Mesendoderm (in vitro differentiated cells): ENCODE measurements at regions not wholly inside any gene's neighbourhood (a gene's known extent, or its start where the extent isn't known, plus 50 kb on each side); places are given as distances from the start of the nearest gene placed in this dataset.

Experiments used
- DNase-seq: peaks from one replicate; pipeline ENCODE4 v3.0.0; 2013
- H2AK5ac ChIP-seq: 2 replicates; pipeline ENCODE4 v1.6.1; 2013; ENCODE audit warnings: low read length, inconsistent platforms
- H2BK120ac ChIP-seq: 2 replicates; pipeline ENCODE4 v1.6.1; 2013; ENCODE audit warnings: low read depth, mild to moderate bottlenecking, low read length, moderate library complexity, mixed read lengths
- H2BK15ac ChIP-seq: replicated peaks from 2 replicates; pipeline ENCODE4 v1.6.1; 2013; ENCODE audit warnings: low read depth, mild to moderate bottlenecking, moderate library complexity
- H2BK5ac ChIP-seq: 2 replicates; pipeline ENCODE4 v1.6.1; 2013; ENCODE audit warnings: low read length, inconsistent platforms
- H3K18ac ChIP-seq: 2 replicates; pipeline ENCODE4 v1.6.1; 2013; ENCODE audit warnings: mild to moderate bottlenecking, low read length, mixed read lengths
- H3K23ac ChIP-seq: one replicate; pipeline ENCODE4 v1.6.1; 2013; ENCODE audit warnings: low read length
- H3K27ac ChIP-seq: 2 replicates; pipeline ENCODE4 v1.5.1; 2013; ENCODE audit warnings: low read depth, mild to moderate bottlenecking, inconsistent platforms, low read length, moderate library complexity
- H3K27me3 ChIP-seq: 2 replicates; pipeline ENCODE4 v1.6.1; 2013; ENCODE audit warnings: low read length, control low read depth, mild to moderate bottlenecking, inconsistent platforms; ENCODE audit not compliant: insufficient read depth, poor library complexity
- H3K36me3 ChIP-seq: 2 replicates; pipeline ENCODE4 v1.6.1; 2013; ENCODE audit warnings: low read length, inconsistent platforms; ENCODE audit not compliant: control insufficient read depth, insufficient read depth
- H3K4ac ChIP-seq: one replicate; pipeline ENCODE4 v1.6.1; 2013; ENCODE audit warnings: low read depth, mild to moderate bottlenecking, low read length, moderate library complexity
- H3K4me1 ChIP-seq: 2 replicates; pipeline ENCODE4 v1.6.1; 2013; ENCODE audit warnings: low read depth, low read length, inconsistent platforms; ENCODE audit not compliant: control insufficient read depth
- H3K4me2 ChIP-seq: 2 replicates; pipeline ENCODE4 v1.6.1; 2013; ENCODE audit warnings: low read length
- H3K4me3 ChIP-seq: 2 replicates; pipeline ENCODE4 v1.5.1; 2013; ENCODE audit warnings: mild to moderate bottlenecking, low read length
- H3K56ac ChIP-seq: one replicate; pipeline ENCODE4 v1.6.1; 2013; ENCODE audit warnings: low read length
- H3K79me1 ChIP-seq: 2 replicates; pipeline ENCODE4 v1.6.1; 2013; ENCODE audit warnings: low read length, inconsistent platforms
- H3K79me2 ChIP-seq: 2 replicates; pipeline ENCODE4 v1.6.1; 2013; ENCODE audit warnings: mild to moderate bottlenecking, low read length; ENCODE audit not compliant: control insufficient read depth, insufficient read depth
- H3K9ac ChIP-seq: 2 replicates; pipeline ENCODE4 v1.6.1; 2013; ENCODE audit warnings: low read length, inconsistent platforms
- H4K5ac ChIP-seq: one replicate; pipeline ENCODE4 v1.6.1; 2013; ENCODE audit warnings: low read length
- H4K8ac ChIP-seq: one replicate; pipeline ENCODE4 v1.6.1; 2013; ENCODE audit warnings: low read depth, mild to moderate bottlenecking, control low read depth, low read length, moderate library complexity
- WGBS: extraction: QIAGEN DNeasy Blood & Tissue Kit; methylation state at CpG from one replicate; pipeline ENCODE4 v1.1.7; 2013; ENCODE audit warnings: low lambda C conversion rate, missing lambda C conversion rate; ENCODE audit not compliant: insufficient coverage; ENCODE audit errors: extremely low coverage; 5-methylcytosine and 5-hydroxymethylcytosine counted together

DNA sequence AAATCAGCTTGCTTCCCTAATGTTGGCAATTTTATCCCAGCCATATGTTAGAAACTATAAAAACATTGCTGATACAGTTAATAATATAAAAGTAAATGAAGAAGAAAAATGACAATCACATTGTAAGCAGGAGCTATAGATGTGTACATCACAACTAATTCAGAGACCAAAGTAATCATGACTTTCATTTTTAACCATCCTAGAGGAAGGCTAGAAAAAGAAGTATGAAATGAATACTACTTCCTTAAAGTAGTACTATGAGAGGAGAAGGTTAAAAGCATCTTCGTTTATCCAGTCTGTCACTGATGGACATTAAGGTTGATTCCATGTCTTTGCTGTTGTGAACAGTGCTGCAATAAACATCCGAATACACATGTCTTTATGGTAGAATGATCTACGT is 135.5 kb downstream of the IRS2 start:
- no peaks in the 10 kb centered on the region for H3K79me1 ChIP-seq
- H2BK120ac ChIP-seq, result no peak overlapping the region
- no peak for DNase-seq
- H2BK5ac ChIP-seq, result no peak overlapping the region
- H2BK15ac ChIP-seq, result no peak overlapping the region
- WGBS, result no CpG with 5 or more reads among the region's 3 CpGs
- H3K9ac ChIP-seq, result no peak overlapping the region
- H3K27ac ChIP-seq, result no peak overlapping the region
- H3K4me1 ChIP-seq, result no peaks in the 10 kb centered on the region
- no peak overlapping the region for H3K18ac ChIP-seq
- H3K23ac ChIP-seq, result no peak overlapping the region
- no peak overlapping the region for H4K5ac ChIP-seq
- H3K4me2 ChIP-seq, result no peak overlapping the region
- H3K56ac ChIP-seq, result no peak overlapping the region
- no peak overlapping the region for H4K8ac ChIP-seq
- H2AK5ac ChIP-seq, result no peak overlapping the region
- no peaks in the 10 kb centered on the region for H3K27me3 ChIP-seq
- H3K4me3 ChIP-seq, result no peak overlapping the region
- no peaks in the 10 kb centered on the region for H3K79me2 ChIP-seq
- H3K4ac ChIP-seq, result no peak overlapping the region
- H3K36me3 ChIP-seq, result no peaks in the 10 kb centered on the region

- H3K4me1 ChIP-seq, result no peaks in the 10 kb centered on the region
- H3K27me3 ChIP-seq, result no peaks in the 10 kb centered on the region
- H3K23ac ChIP-seq, result no peak overlapping the region
- no peak overlapping the region for H2BK120ac ChIP-seq
- no peak for DNase-seq
- no peak overlapping the region for H4K5ac ChIP-seq
- H3K4me2 ChIP-seq, result no peak overlapping the region
- no peak overlapping the region for H2BK5ac ChIP-seq
- no peak overlapping the region for H3K56ac ChIP-seq
- H4K8ac ChIP-seq, result no peak overlapping the region
- no peak overlapping the region for H3K4me3 ChIP-seq
- WGBS, result no CpG with 5 or more reads among the region's 3 CpGs
- H2BK15ac ChIP-seq, result no peak overlapping the region
- H3K27ac ChIP-seq, result no peak overlapping the region
- no peak overlapping the region for H3K4ac ChIP-seq
- H3K36me3 ChIP-seq, result no peaks in the 10 kb centered on the region
- no peak overlapping the region for H3K9ac ChIP-seq
- no peaks in the 10 kb centered on the region for H3K79me2 ChIP-seq
- H3K79me1 ChIP-seq, result no peaks in the 10 kb centered on the region
- H3K18ac ChIP-seq, result no peak overlapping the region
- no peak overlapping the region for H2AK5ac ChIP-seq
Measured at GRCh38 chr13:109649713-109650112, 136.7 kb downstream of the IRS2 start.

DNA sequence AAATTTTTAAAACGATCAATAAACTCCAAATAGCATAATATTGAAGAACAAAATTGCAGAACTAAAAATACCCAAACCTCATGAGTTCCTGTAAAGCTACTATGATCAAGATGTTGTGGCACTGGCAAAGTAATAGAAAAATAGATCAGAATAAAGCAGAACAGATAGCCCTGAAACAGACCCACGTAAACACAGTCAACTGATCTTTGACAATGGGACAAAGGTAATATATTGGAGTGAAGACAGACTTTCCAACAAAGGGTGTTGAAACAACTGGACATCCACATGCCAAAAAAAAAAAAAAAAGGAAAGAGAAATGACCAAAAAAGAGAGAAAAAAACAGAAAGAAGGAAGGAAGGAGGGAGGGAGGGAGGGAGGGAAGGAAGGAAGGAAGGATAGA is 138.7 kb downstream of the IRS2 start:
- no peaks in the 10 kb centered on the region for H3K79me1 ChIP-seq
- no CpG with 5 or more reads among the region's 2 CpGs for WGBS
- no peak overlapping the region for H3K9ac ChIP-seq
- no peak overlapping the region for H3K4me3 ChIP-seq
- H3K23ac ChIP-seq, result no peak overlapping the region
- no peak overlapping the region for H4K8ac ChIP-seq
- H2BK5ac ChIP-seq, result no peak overlapping the region
- H3K4me2 ChIP-seq, result no peak overlapping the region
- H4K5ac ChIP-seq, result no peak overlapping the region
- no peak overlapping the region for H3K56ac ChIP-seq
- H3K79me2 ChIP-seq, result no peaks in the 10 kb centered on the region
- no peak overlapping the region for H3K18ac ChIP-seq
- no peak overlapping the region for H3K4ac ChIP-seq
- no peaks in the 10 kb centered on the region for H3K27me3 ChIP-seq
- H2AK5ac ChIP-seq, result no peak overlapping the region
- DNase-seq, result no peak
- H3K4me1 ChIP-seq, result no peaks in the 10 kb centered on the region
- H3K36me3 ChIP-seq, result no peaks in the 10 kb centered on the region
- no peak overlapping the region for H2BK120ac ChIP-seq
- H2BK15ac ChIP-seq, result no peak overlapping the region
- H3K27ac ChIP-seq, result no peak overlapping the region

DNA sequence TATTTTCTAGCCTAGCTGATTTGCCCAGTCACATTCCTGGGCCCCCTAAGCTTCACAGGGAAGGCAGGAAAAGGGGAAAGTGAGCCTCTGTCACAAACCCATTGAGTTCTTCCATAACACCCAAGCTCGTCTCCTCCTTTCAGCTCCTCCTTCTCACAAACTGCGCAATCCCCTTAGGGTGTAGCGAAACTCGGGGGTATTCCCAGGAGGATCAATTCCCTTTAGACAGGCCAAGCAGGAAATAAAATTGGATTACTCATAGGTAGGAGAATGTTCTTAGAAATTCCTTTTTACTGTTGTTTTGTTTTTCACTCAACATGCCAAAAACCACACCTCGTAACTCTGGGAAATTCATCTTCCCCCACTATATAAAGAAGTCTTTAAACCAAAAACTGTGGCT is 139.3 kb downstream of the IRS2 start:
- no peak overlapping the region for H3K18ac ChIP-seq
- H3K27ac ChIP-seq, result no peak overlapping the region
- H3K36me3 ChIP-seq, result no peaks in the 10 kb centered on the region
- H3K4me3 ChIP-seq, result no peak overlapping the region
- no peak overlapping the region for H2AK5ac ChIP-seq
- H3K4me1 ChIP-seq, result no peaks in the 10 kb centered on the region
- no peak overlapping the region for H3K4me2 ChIP-seq
- no peak overlapping the region for H4K5ac ChIP-seq
- H3K4ac ChIP-seq, result no peak overlapping the region
- H3K56ac ChIP-seq, result no peak overlapping the region
- no peak for DNase-seq
- H3K79me2 ChIP-seq, result no peaks in the 10 kb centered on the region
- no peak overlapping the region for H2BK120ac ChIP-seq
- no peak overlapping the region for H2BK5ac ChIP-seq
- H2BK15ac ChIP-seq, result no peak overlapping the region
- H4K8ac ChIP-seq, result no peak overlapping the region
- no peak overlapping the region for H3K23ac ChIP-seq
- H3K9ac ChIP-seq, result no peak overlapping the region
- no peaks in the 10 kb centered on the region for H3K27me3 ChIP-seq
- H3K79me1 ChIP-seq, result no peaks in the 10 kb centered on the region
- WGBS, result no CpG with 5 or more reads among the region's 5 CpGs

- H3K56ac ChIP-seq, result no peak overlapping the region
- H4K5ac ChIP-seq, result no peak overlapping the region
- H3K27ac ChIP-seq, result no peak overlapping the region
- H3K4me2 ChIP-seq, result no peak overlapping the region
- no peaks in the 10 kb centered on the region for H3K79me2 ChIP-seq
- H3K9ac ChIP-seq, result no peak overlapping the region
- H3K36me3 ChIP-seq, result no peaks in the 10 kb centered on the region
- no peak overlapping the region for H4K8ac ChIP-seq
- no peak overlapping the region for H2AK5ac ChIP-seq
- H2BK120ac ChIP-seq, result no peak overlapping the region
- H3K79me1 ChIP-seq, result no peaks in the 10 kb centered on the region
- no peak overlapping the region for H2BK5ac ChIP-seq
- no peak overlapping the region for H3K4me3 ChIP-seq
- no peak overlapping the region for H3K4ac ChIP-seq
- H3K18ac ChIP-seq, result no peak overlapping the region
- no peaks in the 10 kb centered on the region for H3K4me1 ChIP-seq
- no peak for DNase-seq
- H2BK15ac ChIP-seq, result no peak overlapping the region
- H3K23ac ChIP-seq, result no peak overlapping the region
- WGBS, result no CpG with 5 or more reads among the region's 5 CpGs
- no peaks in the 10 kb centered on the region for H3K27me3 ChIP-seq
Measured at GRCh38 chr13:109646423-109646822, 140.0 kb downstream of the IRS2 start.

- Histone ChIP-seq H4K5ac (no peak overlapping the region), H3K4ac (no peak overlapping the region), H2BK120ac (no peak overlapping the region), H3K27me3 (no peaks in the 10 kb centered on the region), H3K4me1 (no peaks in the 10 kb centered on the region), H2BK5ac (no peak overlapping the region), H3K18ac (no peak overlapping the region), H2AK5ac (no peak overlapping the region), H3K79me1 (no peaks in the 10 kb centered on the region), H3K9ac (no peak overlapping the region), H3K23ac (no peak overlapping the region), H2BK15ac (no peak overlapping the region), H3K4me3 (no peak overlapping the region), H4K8ac (no peak overlapping the region), H3K27ac (no peak overlapping the region), H3K56ac (no peak overlapping the region), H3K36me3 (no peaks in the 10 kb centered on the region), H3K4me2 (no peak overlapping the region), H3K79me2 (no peaks in the 10 kb centered on the region)
- no CpG with 5 or more reads among the region's 6 CpGs for WGBS
- no peak for DNase-seq
Measured at GRCh38 chr13:109645831-109646230, 140.6 kb downstream of the IRS2 start.
